CD4-positive, alpha-beta T cell treated with Interleukin-12 subunit alpha and Interleukin-12 subunit beta, for 1 hour (primary cell): ENCODE measurements at regions not wholly inside any gene's neighbourhood (a gene's known extent, or its start where the extent isn't known, plus 50 kb on each side); places are given as distances from the start of the nearest gene placed in this dataset.

Experiments
- DNase-seq: peaks from one replicate; pipeline ENCODE4 v3.0.0-alpha.2; 2020

GRCh38 chr10:128286141-128286761 lies 160.0 kb upstream of the MKI67 start:
- DNase-seq, result no peak

GRCh38 chr10:128286762-128287500 lies 160.7 kb upstream of the MKI67 start:
- DNase-seq, result no peak

- DNase-seq, result no peak
These were observed 161.7 kb upstream of the MKI67 start for GRCh38 chr10:128287921-128288320.

- DNase-seq, result no peak
These were observed 163.4 kb upstream of the MKI67 start for GRCh38 chr10:128289621-128290020.

- no peak for DNase-seq
These were observed 168.8 kb upstream of the MKI67 start for GRCh38 chr10:128295003-128295402.

- no peak for DNase-seq
These were observed 170.2 kb upstream of the MKI67 start for GRCh38 chr10:128296253-128297007.

GRCh38 chr10:128297709-128298378 lies 171.6 kb upstream of the MKI67 start:
- no peak for DNase-seq

- DNase-seq, result no peak
These were observed 172.4 kb upstream of the MKI67 start for GRCh38 chr10:128298587-128298986.

GRCh38 chr10:128300290-128300824 lies 174.1 kb upstream of the MKI67 start:
- no peak for DNase-seq

GRCh38 chr10:128301051-128301450 lies 174.8 kb upstream of the MKI67 start:
- DNase-seq, result no peak

GRCh38 chr10:128302808-128303207 lies 176.6 kb upstream of the MKI67 start:
- no peak for DNase-seq

- no peak for DNase-seq
These were observed 178.0 kb upstream of the MKI67 start for GRCh38 chr10:128304271-128304670.

GRCh38 chr10:128305601-128306345 lies 179.6 kb upstream of the MKI67 start:
- DNase-seq, result no peak

- no peak for DNase-seq
These were observed 180.3 kb upstream of the MKI67 start for GRCh38 chr10:128306535-128306934.

GRCh38 chr10:128306966-128307365 lies 180.7 kb upstream of the MKI67 start:
- DNase-seq, result no peak

- DNase-seq, result no peak
These were observed 181.6 kb upstream of the MKI67 start for GRCh38 chr10:128307820-128308219.

- no peak for DNase-seq
These were observed 184.9 kb upstream of the MKI67 start for GRCh38 chr10:128310971-128311658.

- DNase-seq, result no peak
These were observed 186.0 kb upstream of the MKI67 start for GRCh38 chr10:128312250-128312649.

GRCh38 chr10:128314686-128315085 lies 188.5 kb upstream of the MKI67 start:
- DNase-seq, result no peak

- no peak for DNase-seq
These were observed 190.0 kb upstream of the MKI67 start for GRCh38 chr10:128316121-128316726.

- no peak for DNase-seq
These were observed 190.7 kb upstream of the MKI67 start for GRCh38 chr10:128316925-128317324.
